Prostate gland (tissue), 2 donors: ENCODE measurements at regions not wholly inside any gene's neighbourhood (a gene's known extent, or its start where the extent isn't known, plus 50 kb on each side); places are given as distances from the start of the nearest gene placed in this dataset.

Experiments used
- DNase-seq: peaks from one replicate; pipeline ENCODE4 v3.0.0-alpha.2; 2019; ENCODE audit warnings: low spot score
- H3K27ac ChIP-seq, 2 donors: fragments of 200-600 bp; sonication (generic); 2 replicates each; pipeline ENCODE4 v1.5.1; 2017 to 2019
- H3K27me3 ChIP-seq: fragments of 200-600 bp; sonication (generic); replicated peaks from 2 replicates; pipeline ENCODE4 v1.5.1; 2019; ENCODE audit not compliant: insufficient read depth
- H3K36me3 ChIP-seq, 2 donors: fragments of 200-600 bp; sonication (generic); 1 replicate in 1 of 2; 2 replicates in 1 of 2; pipeline versions ENCODE4 v1.5.1 to v1.8.1; 2017 to 2019
- H3K4me1 ChIP-seq: fragments of 200-600 bp; sonication (generic); replicated peaks from 2 replicates; pipeline ENCODE4 v1.5.1; 2019
- H3K4me3 ChIP-seq, 2 donors: fragments of 200-600 bp; sonication (generic); 2 replicates each; pipeline ENCODE4 v1.5.1; 2017 to 2019
- H3K9me3 ChIP-seq: fragments of 200-600 bp; sonication (generic); 2 replicates; pipeline ENCODE4 v1.5.1; 2017
- POLR2A ChIP-seq: fragments of 450-650 bp; IDR thresholded peaks from one replicate; pipeline ENCODE4 v1.6.1; 2016; ENCODE audit warnings: antibody characterized with exemption, mild to moderate bottlenecking
- POLR2AphosphoS5 ChIP-seq: sonication (generic); formaldehyde crosslinking; IDR thresholded peaks from one replicate; pipeline ENCODE4 v1.6.1; 2017; ENCODE audit warnings: antibody characterized with exemption
- WGBS: methylation state at CpG from one replicate; pipeline ENCODE4 v1.1.5; 2018; 5-methylcytosine and 5-hydroxymethylcytosine counted together
- intact Hi-C: fragments of 100-400 bp; cut with DNase I; formaldehyde crosslinking; loops from one replicate; pipeline ENCODE4 v1.14.2; 2022
- TF ChIP-seq, protein P1 (sequence below), 4 experiments: fragments of 200-600 bp in 2 of 4; fragments of 450-650 bp in 2 of 4; sonication (generic) in 2 of 4; IDR thresholded peaks; 1 replicate in 3 of 4; 2 replicates in 1 of 4; pipeline ENCODE4 v1.5.1; 2016 to 2019; ENCODE audit warnings: antibody characterized with exemption in 4 of 4, mild to moderate bottlenecking in 2 of 4, moderate library complexity in 2 of 4

DNA sequence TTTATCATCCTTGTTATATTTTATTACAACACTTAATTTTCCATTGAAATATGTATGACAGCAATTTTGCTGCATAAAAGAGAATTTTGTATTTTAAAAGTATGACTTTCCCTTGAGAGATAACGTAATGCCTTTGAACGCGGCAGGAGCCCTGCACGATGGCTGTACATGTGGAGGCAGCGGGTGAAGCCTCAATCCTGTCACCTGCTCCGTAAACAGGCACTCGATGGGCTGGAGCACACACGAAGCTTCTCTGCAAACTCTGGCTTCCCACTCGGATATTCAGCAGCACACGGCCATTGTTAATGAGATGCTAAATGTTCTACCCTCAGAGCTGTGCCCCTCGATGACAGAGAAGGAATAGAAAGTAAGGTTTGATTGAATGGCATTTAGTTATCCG, 184.4 kb downstream of the RTP5 start:
- no peak overlapping the region for H3K27ac ChIP-seq
- H3K4me3 ChIP-seq: no peak overlapping the region
- H3K36me3 ChIP-seq: no peaks in the 10 kb centered on the region
- TF ChIP-seq, protein P1, sequence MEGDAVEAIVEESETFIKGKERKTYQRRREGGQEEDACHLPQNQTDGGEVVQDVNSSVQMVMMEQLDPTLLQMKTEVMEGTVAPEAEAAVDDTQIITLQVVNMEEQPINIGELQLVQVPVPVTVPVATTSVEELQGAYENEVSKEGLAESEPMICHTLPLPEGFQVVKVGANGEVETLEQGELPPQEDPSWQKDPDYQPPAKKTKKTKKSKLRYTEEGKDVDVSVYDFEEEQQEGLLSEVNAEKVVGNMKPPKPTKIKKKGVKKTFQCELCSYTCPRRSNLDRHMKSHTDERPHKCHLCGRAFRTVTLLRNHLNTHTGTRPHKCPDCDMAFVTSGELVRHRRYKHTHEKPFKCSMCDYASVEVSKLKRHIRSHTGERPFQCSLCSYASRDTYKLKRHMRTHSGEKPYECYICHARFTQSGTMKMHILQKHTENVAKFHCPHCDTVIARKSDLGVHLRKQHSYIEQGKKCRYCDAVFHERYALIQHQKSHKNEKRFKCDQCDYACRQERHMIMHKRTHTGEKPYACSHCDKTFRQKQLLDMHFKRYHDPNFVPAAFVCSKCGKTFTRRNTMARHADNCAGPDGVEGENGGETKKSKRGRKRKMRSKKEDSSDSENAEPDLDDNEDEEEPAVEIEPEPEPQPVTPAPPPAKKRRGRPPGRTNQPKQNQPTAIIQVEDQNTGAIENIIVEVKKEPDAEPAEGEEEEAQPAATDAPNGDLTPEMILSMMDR (IDR thresholded peaks at IDR 0.05): no peak
- no peak for TF ChIP-seq POLR2AphosphoS5
- no peaks in the 10 kb centered on the region for H3K27me3 ChIP-seq
- no peak for DNase-seq
- no peaks in the 10 kb centered on the region for H3K4me1 ChIP-seq
- intact Hi-C loops: no loop called here
- 83% methylated on average over 12 of the region's 12 CpGs for WGBS
- H3K9me3 ChIP-seq: no peaks in the 10 kb centered on the region

DNA sequence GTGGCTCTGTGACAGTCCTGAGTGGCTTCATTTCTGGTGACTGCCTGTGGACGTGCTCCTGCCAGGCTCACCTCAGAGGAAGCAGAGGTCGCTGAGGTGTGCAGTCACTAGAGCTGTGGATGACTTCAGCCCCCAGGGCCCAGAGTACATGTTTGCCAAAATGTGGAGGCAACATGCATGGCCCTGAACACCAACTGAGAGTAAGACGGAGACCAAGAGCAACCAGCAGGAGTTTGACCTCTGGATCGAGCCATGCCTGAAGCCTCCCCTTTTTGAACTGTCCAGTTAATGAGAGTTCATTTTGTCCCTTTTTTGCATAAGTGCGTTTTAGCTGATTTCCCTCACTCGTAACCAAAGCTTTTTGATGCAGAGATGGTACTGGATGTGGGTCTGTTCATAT, 184.9 kb downstream of the RTP5 start:
- no peaks in the 10 kb centered on the region for H3K27me3 ChIP-seq
- H3K9me3 ChIP-seq: no peaks in the 10 kb centered on the region
- intact Hi-C loops: no loop called here
- H3K36me3 ChIP-seq: no peaks in the 10 kb centered on the region
- 86% methylated on average over 6 of the region's 6 CpGs for WGBS
- no peak overlapping the region for H3K27ac ChIP-seq
- no peaks in the 10 kb centered on the region for H3K4me1 ChIP-seq
- TF ChIP-seq, protein P1 (IDR thresholded peaks at IDR 0.05): no peak
- no peak for TF ChIP-seq POLR2AphosphoS5
- DNase-seq: no peak
- no peak overlapping the region for H3K4me3 ChIP-seq

DNA sequence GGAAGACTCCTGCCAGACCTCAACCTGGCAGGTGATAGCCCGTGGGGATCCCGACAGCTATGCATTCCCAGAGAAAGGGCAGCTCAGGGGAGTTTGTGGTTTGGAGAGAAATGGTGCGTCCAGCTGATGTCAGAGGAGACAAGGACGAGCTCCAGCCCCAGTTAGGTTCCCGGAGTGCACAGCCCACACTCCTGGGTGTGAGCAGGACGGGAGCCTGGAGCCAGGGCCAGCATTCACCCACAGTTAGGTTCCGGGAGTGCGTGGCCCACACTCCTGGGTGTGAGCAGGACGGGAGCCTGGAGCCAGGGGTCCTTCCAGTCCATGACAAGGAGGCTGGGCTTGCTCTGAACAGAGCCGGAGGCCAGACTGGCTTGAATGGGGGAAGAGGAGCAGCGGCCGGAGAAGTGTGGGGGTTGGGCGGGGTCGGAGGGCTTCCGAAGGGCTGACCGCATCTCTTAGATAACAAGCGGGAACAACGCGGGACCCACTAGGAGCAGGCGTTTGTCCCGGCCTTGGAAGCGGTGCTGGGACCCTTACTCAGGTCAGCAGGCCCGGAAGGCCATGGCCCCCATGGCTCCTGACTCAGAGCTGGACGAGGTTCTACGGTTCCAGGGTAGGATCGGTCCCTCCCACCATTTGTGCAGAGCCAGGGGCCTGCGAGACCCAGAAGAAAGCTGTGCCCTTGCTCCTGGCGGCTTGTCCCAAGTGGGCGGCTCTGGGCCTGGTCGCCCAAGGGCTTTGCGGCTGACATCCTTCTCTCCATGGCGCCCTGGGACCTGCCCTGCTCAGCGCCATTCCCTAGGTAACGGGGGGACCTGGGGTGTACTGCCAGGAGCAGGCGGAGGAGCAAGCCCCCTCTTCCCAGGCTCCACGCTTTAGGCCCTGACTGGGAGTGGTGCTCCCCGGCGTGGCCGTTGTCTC, 185.6 kb downstream of the RTP5 start:
- Histone ChIP-seq H3K27ac (no peak overlapping the region), H3K27me3 (no peaks in the 10 kb centered on the region), H3K4me1 (no peaks in the 10 kb centered on the region), H3K36me3 (no peaks in the 10 kb centered on the region), H3K4me3 (no peak overlapping the region), H3K9me3 (no peaks in the 10 kb centered on the region)
- intact Hi-C loops: no loop called here
- no peak for TF ChIP-seq POLR2AphosphoS5
- TF ChIP-seq POLR2A: no peak
- TF ChIP-seq, protein P1 (IDR thresholded peaks at IDR 0.05): no peak
- no peak for DNase-seq
- WGBS: 87% methylated on average over 38 of the region's 39 CpGs

DNA sequence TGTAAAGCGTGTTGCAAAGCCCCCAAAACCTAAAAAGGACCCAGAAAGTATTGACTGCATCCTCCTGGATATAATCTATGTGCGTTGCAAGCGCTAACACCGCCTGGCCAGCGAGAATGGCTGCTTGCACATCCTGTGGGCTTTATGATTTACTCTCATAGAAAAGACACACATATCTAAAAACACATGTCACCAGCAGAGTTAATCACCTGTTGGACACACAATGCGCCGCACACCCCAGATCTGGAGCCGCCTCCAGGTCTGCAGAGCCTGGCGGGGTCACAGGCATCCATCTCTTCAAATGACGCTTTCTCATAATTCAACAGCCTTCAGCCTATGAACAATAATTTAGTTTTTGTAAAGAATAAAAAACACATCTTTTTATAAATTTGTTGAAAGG, 186.5 kb downstream of the RTP5 start:
- H3K27ac ChIP-seq: no peak overlapping the region
- H3K9me3 ChIP-seq: no peaks in the 10 kb centered on the region
- intact Hi-C loops: no loop called here
- H3K4me1 ChIP-seq: no peaks in the 10 kb centered on the region
- no peaks in the 10 kb centered on the region for H3K27me3 ChIP-seq
- DNase-seq: no peak
- TF ChIP-seq POLR2A (no peak), POLR2AphosphoS5 (no peak)
- TF ChIP-seq, protein P1 (IDR thresholded peaks at IDR 0.05): no peak
- WGBS: 87% methylated on average over 10 of the region's 10 CpGs
- no peaks in the 10 kb centered on the region for H3K36me3 ChIP-seq
- no peak overlapping the region for H3K4me3 ChIP-seq

DNA sequence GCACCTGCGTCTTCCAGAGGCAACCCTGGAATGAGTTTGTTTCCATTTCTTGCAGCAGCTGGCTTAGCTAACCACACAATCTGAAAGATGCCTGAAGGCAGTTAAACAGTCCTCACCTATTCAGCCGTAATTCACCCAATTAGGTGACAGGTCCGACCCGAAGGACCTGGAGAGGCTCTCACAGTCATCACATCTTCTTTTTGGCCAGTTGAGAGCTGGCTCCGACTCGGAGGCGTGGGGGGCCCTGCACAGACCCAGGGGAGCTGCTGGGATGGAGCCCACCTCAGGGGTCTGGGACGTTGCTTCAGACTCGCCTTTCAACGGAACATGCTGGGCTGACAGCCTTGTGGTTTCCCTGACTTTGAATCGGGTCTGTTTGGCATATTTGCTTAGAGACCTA, 187.3 kb downstream of the RTP5 start:
- Histone ChIP-seq H3K36me3 (no peaks in the 10 kb centered on the region), H3K9me3 (no peaks in the 10 kb centered on the region), H3K27me3 (no peaks in the 10 kb centered on the region), H3K4me3 (no peak overlapping the region), H3K27ac (no peak overlapping the region), H3K4me1 (no peaks in the 10 kb centered on the region)
- TF ChIP-seq, protein P1 (IDR thresholded peaks at IDR 0.05): no peak
- no peak for TF ChIP-seq POLR2AphosphoS5
- no peak for TF ChIP-seq POLR2A
- intact Hi-C loops: no loop called here
- no peak for DNase-seq
- 46% methylated on average over 11 of the region's 11 CpGs for WGBS
